Astrocyte (in vitro differentiated cells and primary cell): ENCODE measurements at regions not wholly inside any gene's neighbourhood (a gene's known extent, or its start where the extent isn't known, plus 50 kb on each side); places are given as distances from the start of the nearest gene placed in this dataset.
"Not testable (repeated sequence)": the region's sequence is repeated elsewhere in the genome, so short reads cannot be mapped to it uniquely, and the experiment has no call there.

ENCODE experiments used
- EZH2 ChIP-seq: IDR thresholded peaks from 2 replicates; pipeline ENCODE4 v1.6.1; 2012; ENCODE audit warnings: mild to moderate bottlenecking, low read length, inconsistent platforms; ENCODE audit not compliant: insufficient read depth
- TF ChIP-seq, protein P1 (sequence below): IDR thresholded peaks from 2 replicates; pipeline ENCODE4 v1.5.1; 2011; ENCODE audit warnings: low read depth, mild to moderate bottlenecking, inconsistent platforms, low read length, moderate library complexity; ENCODE audit not compliant: insufficient read depth

DNA sequence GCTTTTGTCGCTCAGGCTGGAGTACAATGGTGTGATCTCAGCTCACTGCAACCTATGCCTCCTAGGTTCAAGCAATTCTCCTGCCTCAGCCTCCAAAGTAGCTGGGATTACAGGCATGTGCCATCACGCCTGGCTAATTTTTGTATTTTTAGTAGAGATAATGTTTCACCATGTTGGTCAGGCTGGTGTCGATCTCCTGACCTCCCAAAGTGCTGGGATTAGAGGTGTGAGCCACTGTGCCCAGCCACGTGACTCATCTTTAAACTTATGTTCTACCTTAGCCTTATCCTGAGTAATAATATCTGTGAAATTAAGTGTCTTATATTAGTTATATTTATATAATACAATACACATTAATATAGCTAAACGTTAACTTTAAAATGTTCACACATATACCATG lies 101.2 kb upstream of the CADM1 start:
- TF ChIP-seq, protein P1, sequence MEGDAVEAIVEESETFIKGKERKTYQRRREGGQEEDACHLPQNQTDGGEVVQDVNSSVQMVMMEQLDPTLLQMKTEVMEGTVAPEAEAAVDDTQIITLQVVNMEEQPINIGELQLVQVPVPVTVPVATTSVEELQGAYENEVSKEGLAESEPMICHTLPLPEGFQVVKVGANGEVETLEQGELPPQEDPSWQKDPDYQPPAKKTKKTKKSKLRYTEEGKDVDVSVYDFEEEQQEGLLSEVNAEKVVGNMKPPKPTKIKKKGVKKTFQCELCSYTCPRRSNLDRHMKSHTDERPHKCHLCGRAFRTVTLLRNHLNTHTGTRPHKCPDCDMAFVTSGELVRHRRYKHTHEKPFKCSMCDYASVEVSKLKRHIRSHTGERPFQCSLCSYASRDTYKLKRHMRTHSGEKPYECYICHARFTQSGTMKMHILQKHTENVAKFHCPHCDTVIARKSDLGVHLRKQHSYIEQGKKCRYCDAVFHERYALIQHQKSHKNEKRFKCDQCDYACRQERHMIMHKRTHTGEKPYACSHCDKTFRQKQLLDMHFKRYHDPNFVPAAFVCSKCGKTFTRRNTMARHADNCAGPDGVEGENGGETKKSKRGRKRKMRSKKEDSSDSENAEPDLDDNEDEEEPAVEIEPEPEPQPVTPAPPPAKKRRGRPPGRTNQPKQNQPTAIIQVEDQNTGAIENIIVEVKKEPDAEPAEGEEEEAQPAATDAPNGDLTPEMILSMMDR: not testable (repeated sequence)
- not testable (repeated sequence) for TF ChIP-seq EZH2
